Peyer's patch (tissue), 4 donors: ENCODE measurements at regions not wholly inside any gene's neighbourhood (a gene's known extent, or its start where the extent isn't known, plus 50 kb on each side); places are given as distances from the start of the nearest gene placed in this dataset.

Experiments used
- CTCF ChIP-seq, 6 experiments: fragments of 450-650 bp in 4 of 6; fragments of 200-600 bp in 2 of 6; sonication (generic) in 1 of 6; IDR thresholded peaks; one replicate each; pipeline ENCODE4 v1.5.1; 2017 to 2019; ENCODE audit warnings: antibody characterized with exemption in 6 of 6, mild to moderate bottlenecking in 3 of 6, moderate library complexity in 1 of 6
- POLR2A ChIP-seq, 2 donors: fragments of 450-650 bp; IDR thresholded peaks; one replicate each; pipeline ENCODE4 v1.5.1; 2017; ENCODE audit warnings: antibody characterized with exemption in 2 of 2, mild to moderate bottlenecking in 2 of 2, moderate library complexity in 2 of 2

- TF ChIP-seq CTCF (IDR thresholded peaks at IDR 0.05), result peak in 1 of 6 experiments; percentile 24
- no peak for TF ChIP-seq POLR2A (IDR thresholded peaks at IDR 0.05)
Measured at GRCh38 chr9:75599126-75599525, 291.3 kb upstream of the PCSK5 start.
